ENCODE measurements at regions not wholly inside any gene's neighbourhood (a gene's known extent, or its start where the extent isn't known, plus 50 kb on each side); places are given as distances from the start of the nearest gene placed in this dataset.

GRCh38 chr2:58631986-58632385, 390.9 kb upstream of the FANCL start:
- CTCF ChIA-PET: no interaction called here
- WGBS (ENCODE audit: missing lambda C conversion rate): 94% methylated on average over 1 of the region's 1 CpG
- ATAC-seq (no peak), DNase-seq (ENCODE audit: low read depth in 1 of 2, low spot score in 1 of 2) (no peak), FAIRE-seq (no peak)
- Histone ChIP-seq H3K4me3 (no peak overlapping the region), H3K27ac (no peak overlapping the region), H3K4me2 (no peak overlapping the region), H3K9me3 (no peaks in the 10 kb centered on the region), H3K4me1 (peaks cover 46% of the 10 kb centered on the region)
- POLR2A ChIA-PET: no interaction called here
- no peak for TF ChIP-seq USF2 (IDR thresholded peaks at IDR 0.05)
- TF ChIP-seq BCL3 (IDR thresholded peaks at IDR 0.05): no peak
- TF ChIP-seq NFE2L2 (conservative IDR thresholded peaks at IDR 0.05; ENCODE audit: low read length): no peak
- TF ChIP-seq ZNF302 (CRISPR knock-in tag; IDR thresholded peaks at IDR 0.05): no peak
- no peak for TF ChIP-seq MAFK (IDR thresholded peaks at IDR 0.05; ENCODE audit: partially characterized antibody)
- no peak for TF ChIP-seq REST (IDR thresholded peaks at IDR 0.05)
- TF ChIP-seq ELK1 (IDR thresholded peaks at IDR 0.05; ENCODE audit: low read depth, low read length): no peak
- TF ChIP-seq ESRRA (IDR thresholded peaks at IDR 0.05; ENCODE audit: borderline replicate concordance, low read length): no peak
- no peak for TF ChIP-seq TP53 (CRISPR knock-in tag; IDR thresholded peaks at IDR 0.05)
- TF ChIP-seq MAX (IDR thresholded peaks at IDR 0.05): no peak
- no peak for TF ChIP-seq FOXS1 (CRISPR knock-in tag; IDR thresholded peaks at IDR 0.05)
- no peak for TF ChIP-seq ZFP36 (IDR thresholded peaks at IDR 0.05; ENCODE audit: borderline replicate concordance, partially characterized antibody)
- TF ChIP-seq KDM1A (IDR thresholded peaks at IDR 0.05; ENCODE audit: low read depth): no peak
- TF ChIP-seq JUN (IDR thresholded peaks at IDR 0.05): no peak
- no peak for TF ChIP-seq SMC3 (IDR thresholded peaks at IDR 0.05)
- TF ChIP-seq RFX5 (IDR thresholded peaks at IDR 0.05): no peak

GRCh38 chr2:58629545-58630119, 388.5 kb upstream of the FANCL start:
- no peak for TF ChIP-seq NPAS2 (CRISPR knock-in tag; IDR thresholded peaks at IDR 0.05; ENCODE audit: borderline replicate concordance)
- no peak for TF ChIP-seq ZSCAN20 (CRISPR knock-in tag; IDR thresholded peaks at IDR 0.05)
- no peak for TF ChIP-seq RCOR1 (IDR thresholded peaks at IDR 0.05; ENCODE audit: low read depth, low read length)
- TF ChIP-seq CEBPB (IDR thresholded peaks at IDR 0.05): peak; percentile 67 to 78; a peak in 3 of 4 replicates
- no peak for TF ChIP-seq HDAC2 (IDR thresholded peaks at IDR 0.05)
- 71% methylated on average over 4 of the region's 4 CpGs for WGBS (ENCODE audit: missing lambda C conversion rate)
- peak in 1 of 2 experiments; percentile 34; a peak in 2 of 6 replicates for ATAC-seq
- ChIA-PET POLR2A (no interaction called here), CTCF (no interaction called here)
- peaks cover 37% of the 10 kb centered on the region for H3K4me1 ChIP-seq
- peak in 1 of 2 experiments; percentile 8 for DNase-seq (ENCODE audit: low read depth in 1 of 2, low spot score in 1 of 2)
- H3K4me2 ChIP-seq: peak overlapping the region; percentile 52
- H3K4me3 ChIP-seq: no peak overlapping the region
- H3K27ac ChIP-seq: peak overlapping the region; percentile 26 to 41; a peak in 1 of 6 replicates
- no peaks in the 10 kb centered on the region for H3K9me3 ChIP-seq
- no peak for FAIRE-seq

All from A549 (cell line).